Breast epithelium (tissue), 4 donors: ENCODE measurements at regions not wholly inside any gene's neighbourhood (a gene's known extent, or its start where the extent isn't known, plus 50 kb on each side); places are given as distances from the start of the nearest gene placed in this dataset.

Source experiments
- DNase-seq, 2 donors: peaks; one replicate each; pipeline ENCODE4 v3.0.0-alpha.2; 2019; ENCODE audit warnings: low spot score in 2 of 2
- H3K27ac ChIP-seq, 2 donors: fragments of 200-600 bp; sonication (generic) in 1 of 2; one replicate each; pipeline ENCODE4 v1.5.1; 2016 to 2019; ENCODE audit warnings: mild to moderate bottlenecking in 1 of 2
- H3K27me3 ChIP-seq, 2 donors: fragments of 200-600 bp; sonication (generic) in 1 of 2; one replicate each; pipeline versions ENCODE4 v1.5.1 to v1.6.0; 2017 to 2019; ENCODE audit warnings: control low read depth in 1 of 2, mild to moderate bottlenecking in 1 of 2
- H3K36me3 ChIP-seq: fragments of 200-600 bp; one replicate; pipeline ENCODE4 v1.5.1; 2019
- H3K4me1 ChIP-seq, 2 donors: fragments of 200-600 bp; sonication (generic); one replicate each; pipeline ENCODE4 v1.5.1; 2016 to 2019; ENCODE audit warnings: control low read depth in 1 of 2
- H3K4me3 ChIP-seq, 3 donors: fragments of 200-600 bp; sonication (generic); 1 replicate in 2 of 3; 2 replicates in 1 of 3; pipeline ENCODE4 v1.5.1; 2016 to 2019; ENCODE audit warnings: mild to moderate bottlenecking in 3 of 3, moderate library complexity in 2 of 3
- H3K9me3 ChIP-seq, 2 donors: fragments of 200-600 bp; sonication (generic) in 1 of 2; one replicate each; pipeline ENCODE4 v1.5.1; 2016 to 2019; ENCODE audit warnings: control low read depth in 1 of 2
- POLR2A ChIP-seq: fragments of 450-650 bp; IDR thresholded peaks from one replicate; pipeline ENCODE4 v1.6.1; 2016; ENCODE audit warnings: antibody characterized with exemption, mild to moderate bottlenecking, moderate library complexity
- POLR2AphosphoS5 ChIP-seq, 3 donors: sonication (generic); formaldehyde crosslinking; IDR thresholded peaks; one replicate each; pipeline ENCODE4 v1.6.1; 2017; ENCODE audit warnings: antibody characterized with exemption in 3 of 3
- intact Hi-C: fragments of 100-400 bp; cut with DNase I; formaldehyde crosslinking; loops from one replicate; pipeline ENCODE4 v1.15.1; 2023; ENCODE audit warnings: low total_unique reads
- TF ChIP-seq, protein P1 (sequence below), 3 donors: fragments of 450-650 bp; IDR thresholded peaks; one replicate each; pipeline ENCODE4 v1.5.1; 2016 to 2017; ENCODE audit warnings: antibody characterized with exemption in 3 of 3, mild to moderate bottlenecking in 3 of 3, moderate library complexity in 3 of 3

DNA sequence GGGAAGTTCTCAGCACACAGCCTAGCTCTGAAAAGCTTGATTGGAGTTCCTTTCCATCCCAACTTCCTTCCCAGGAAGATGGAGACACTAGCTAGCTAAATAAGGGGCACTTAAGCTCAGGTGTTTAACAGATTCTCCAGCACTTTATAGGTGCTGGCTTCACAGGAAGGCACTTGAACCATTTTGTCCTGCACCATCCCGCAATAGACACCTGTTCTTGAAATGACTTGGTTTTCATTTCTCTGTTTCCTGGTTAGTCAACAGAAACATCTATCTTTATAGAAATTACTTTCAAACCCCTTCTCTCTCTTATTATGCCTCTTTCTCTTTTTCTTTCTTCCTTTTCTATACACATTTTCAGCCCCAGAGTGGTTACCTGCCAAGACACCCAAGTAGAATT is 409.9 kb upstream of the ZFHX3 start:
- no peak for DNase-seq
- no peaks in the 10 kb centered on the region for H3K4me1 ChIP-seq
- peaks cover 0 to 8% of the 10 kb centered on the region in 2 donors for H3K9me3 ChIP-seq
- H3K4me3 ChIP-seq: no peak overlapping the region
- TF ChIP-seq POLR2AphosphoS5 (IDR thresholded peaks at IDR 0.05): no peak
- TF ChIP-seq, protein P1, sequence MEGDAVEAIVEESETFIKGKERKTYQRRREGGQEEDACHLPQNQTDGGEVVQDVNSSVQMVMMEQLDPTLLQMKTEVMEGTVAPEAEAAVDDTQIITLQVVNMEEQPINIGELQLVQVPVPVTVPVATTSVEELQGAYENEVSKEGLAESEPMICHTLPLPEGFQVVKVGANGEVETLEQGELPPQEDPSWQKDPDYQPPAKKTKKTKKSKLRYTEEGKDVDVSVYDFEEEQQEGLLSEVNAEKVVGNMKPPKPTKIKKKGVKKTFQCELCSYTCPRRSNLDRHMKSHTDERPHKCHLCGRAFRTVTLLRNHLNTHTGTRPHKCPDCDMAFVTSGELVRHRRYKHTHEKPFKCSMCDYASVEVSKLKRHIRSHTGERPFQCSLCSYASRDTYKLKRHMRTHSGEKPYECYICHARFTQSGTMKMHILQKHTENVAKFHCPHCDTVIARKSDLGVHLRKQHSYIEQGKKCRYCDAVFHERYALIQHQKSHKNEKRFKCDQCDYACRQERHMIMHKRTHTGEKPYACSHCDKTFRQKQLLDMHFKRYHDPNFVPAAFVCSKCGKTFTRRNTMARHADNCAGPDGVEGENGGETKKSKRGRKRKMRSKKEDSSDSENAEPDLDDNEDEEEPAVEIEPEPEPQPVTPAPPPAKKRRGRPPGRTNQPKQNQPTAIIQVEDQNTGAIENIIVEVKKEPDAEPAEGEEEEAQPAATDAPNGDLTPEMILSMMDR (IDR thresholded peaks at IDR 0.05): no peak
- TF ChIP-seq POLR2A: no peak
- no peaks in the 10 kb centered on the region for H3K36me3 ChIP-seq
- H3K27me3 ChIP-seq: no peaks in the 10 kb centered on the region
- intact Hi-C loops: no loop called here
- H3K27ac ChIP-seq: no peak overlapping the region

DNA sequence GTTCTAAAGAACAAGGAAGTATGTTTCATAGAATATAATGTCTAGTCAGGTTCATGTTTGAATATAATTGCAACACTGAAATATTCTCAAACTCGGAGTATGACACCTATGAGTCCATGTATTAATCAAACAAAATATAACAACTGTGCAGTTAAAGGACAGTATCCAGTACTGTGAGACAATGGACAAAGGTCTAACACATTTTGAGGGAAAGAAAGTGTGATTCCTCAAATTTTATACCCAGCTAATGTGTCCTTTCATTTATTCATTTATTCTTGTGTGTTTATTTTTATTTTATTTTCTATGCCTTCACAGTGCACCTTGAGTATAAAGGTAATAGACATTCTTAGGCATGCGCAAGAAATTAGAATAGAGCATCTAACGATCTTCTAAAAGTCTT is 401.0 kb upstream of the ZFHX3 start:
- no peak for DNase-seq
- peaks cover 6 to 26% of the 10 kb centered on the region in 2 donors for H3K9me3 ChIP-seq
- H3K27ac ChIP-seq: no peak overlapping the region

DNA sequence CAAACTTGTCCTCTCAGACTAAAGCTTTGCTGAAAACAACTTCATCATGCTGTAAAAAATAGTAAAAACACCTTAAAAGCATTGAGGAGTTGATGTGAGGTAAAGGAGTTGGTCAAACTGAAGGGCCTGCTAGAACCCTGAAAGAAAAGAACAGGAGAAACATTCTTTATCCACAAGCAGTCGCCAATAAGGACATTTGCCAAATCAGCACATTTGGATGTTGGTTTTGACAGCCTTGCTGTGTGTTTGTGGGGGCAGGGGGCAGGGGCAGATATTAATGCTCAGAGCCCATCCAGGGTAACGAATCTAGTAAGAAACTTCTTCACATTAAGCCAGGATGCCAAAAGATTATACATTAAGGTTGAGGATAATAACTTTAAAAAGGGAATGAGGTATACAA is 399.9 kb upstream of the ZFHX3 start:
- Histone ChIP-seq H3K36me3 (no peaks in the 10 kb centered on the region), H3K27me3 (no peaks in the 10 kb centered on the region), H3K4me1 (no peaks in the 10 kb centered on the region), H3K4me3 (no peak overlapping the region), H3K9me3 (peaks cover 6 to 26% of the 10 kb centered on the region in 2 donors), H3K27ac (no peak overlapping the region)
- intact Hi-C loops: no loop called here
- TF ChIP-seq POLR2AphosphoS5 (IDR thresholded peaks at IDR 0.05) (no peak), POLR2A (no peak)
- TF ChIP-seq, protein P1 (IDR thresholded peaks at IDR 0.05): no peak
- DNase-seq: no peak

More for the DNA sequence above, 401.0 kb upstream of the ZFHX3 start:
- no peaks in the 10 kb centered on the region for H3K4me1 ChIP-seq
- no peaks in the 10 kb centered on the region for H3K27me3 ChIP-seq
- no peak overlapping the region for H3K4me3 ChIP-seq
- intact Hi-C loops: no loop called here
- no peaks in the 10 kb centered on the region for H3K36me3 ChIP-seq
- TF ChIP-seq, protein P1 (IDR thresholded peaks at IDR 0.05): no peak
- TF ChIP-seq POLR2A (no peak), POLR2AphosphoS5 (IDR thresholded peaks at IDR 0.05) (no peak)

DNA sequence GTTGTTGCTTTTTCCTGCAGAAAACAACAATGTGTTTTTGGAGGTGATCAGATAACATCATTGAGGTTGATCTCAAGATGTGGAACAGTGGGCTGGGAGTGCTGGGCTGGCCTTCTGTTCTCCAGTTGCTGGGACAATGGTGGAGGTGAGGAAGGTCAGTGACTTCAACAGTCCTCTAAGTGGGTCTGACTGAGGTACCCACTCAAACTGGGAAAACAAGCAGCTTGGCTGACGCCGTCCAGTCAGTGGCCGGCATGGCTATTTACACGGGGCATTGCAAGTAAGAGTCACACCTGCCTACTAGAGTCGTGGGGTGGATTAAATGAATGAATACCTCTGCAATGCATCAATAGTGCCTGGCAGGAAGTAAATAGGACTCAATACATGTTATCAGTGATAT is 386.7 kb upstream of the ZFHX3 start:
- no peaks in the 10 kb centered on the region for H3K4me1 ChIP-seq
- H3K27me3 ChIP-seq: no peaks in the 10 kb centered on the region
- no peak overlapping the region for H3K27ac ChIP-seq
- no peak for DNase-seq
- intact Hi-C loops: no loop called here
- H3K36me3 ChIP-seq: no peaks in the 10 kb centered on the region
- no peak overlapping the region for H3K4me3 ChIP-seq
- TF ChIP-seq POLR2AphosphoS5 (IDR thresholded peaks at IDR 0.05): no peak
- no peak for TF ChIP-seq POLR2A
- TF ChIP-seq, protein P1 (IDR thresholded peaks at IDR 0.05): no peak
- H3K9me3 ChIP-seq: no peaks in the 10 kb centered on the region

- DNase-seq: no peak
- no peak for TF ChIP-seq POLR2AphosphoS5 (IDR thresholded peaks at IDR 0.05)
- TF ChIP-seq, protein P1 (IDR thresholded peaks at IDR 0.05): no peak
- TF ChIP-seq POLR2A: no peak
- Histone ChIP-seq H3K27me3 (no peaks in the 10 kb centered on the region), H3K36me3 (no peaks in the 10 kb centered on the region), H3K9me3 (no peaks in the 10 kb centered on the region), H3K27ac (no peak overlapping the region), H3K4me1 (no peaks in the 10 kb centered on the region), H3K4me3 (no peak overlapping the region)
- intact Hi-C loops: no loop called here
Measured at GRCh38 chr16:73433731-73434307, 385.9 kb upstream of the ZFHX3 start.
